Neuronal stem cell (in vitro differentiated cells): ENCODE measurements at regions not wholly inside any gene's neighbourhood (a gene's known extent, or its start where the extent isn't known, plus 50 kb on each side); places are given as distances from the start of the nearest gene placed in this dataset.
A peak's percentile ranks its signal among the peaks of the same experiment; 100 is the strongest.
"Not testable (repeated sequence)": the region's sequence is repeated elsewhere in the genome, so short reads cannot be mapped to it uniquely, and the experiment has no call there.

Source experiments
- DNase-seq: peaks from one replicate; pipeline ENCODE4 v3.0.0-alpha.2; 2013; ENCODE audit warnings: low spot score
- H2AFZ ChIP-seq: one replicate; pipeline ENCODE4 v1.6.1; 2013; ENCODE audit warnings: mild to moderate bottlenecking, low read length, inconsistent platforms
- H2AK5ac ChIP-seq: 2 replicates; pipeline ENCODE4 v1.6.1; 2013; ENCODE audit warnings: low read depth, mild to moderate bottlenecking, inconsistent platforms, low read length, moderate library complexity, mixed read lengths
- H2BK120ac ChIP-seq: 2 replicates; pipeline ENCODE4 v1.6.1; 2013; ENCODE audit warnings: low read depth, mild to moderate bottlenecking, inconsistent platforms, low read length, moderate library complexity, mixed read lengths
- H2BK12ac ChIP-seq: one replicate; pipeline ENCODE4 v1.6.1; 2013; ENCODE audit warnings: low read length, inconsistent platforms
- H2BK15ac ChIP-seq: 2 replicates; pipeline ENCODE4 v1.6.1; 2013; ENCODE audit warnings: mild to moderate bottlenecking, low read length, inconsistent platforms, mixed read lengths
- H2BK5ac ChIP-seq: one replicate; pipeline ENCODE4 v1.6.1; 2013; ENCODE audit warnings: inconsistent platforms, mild to moderate bottlenecking, low read length, moderate library complexity
- H3K14ac ChIP-seq: one replicate; pipeline ENCODE4 v1.6.1; 2013; ENCODE audit warnings: low read length, inconsistent platforms
- H3K18ac ChIP-seq: 2 replicates; pipeline ENCODE4 v1.6.1; 2013; ENCODE audit warnings: low read length, inconsistent platforms
- H3K23ac ChIP-seq: 2 replicates; pipeline ENCODE4 v1.6.1; 2013; ENCODE audit warnings: low read depth, mild to moderate bottlenecking, mixed read lengths, low read length, inconsistent platforms; ENCODE audit not compliant: poor library complexity
- H3K27ac ChIP-seq: replicated peaks from 3 replicates; pipeline ENCODE4 v1.5.1; 2013; ENCODE audit warnings: low read length, inconsistent platforms
- H3K27me3 ChIP-seq, 3 experiments: 2 replicates each; pipeline ENCODE4 v1.6.1; 2013; ENCODE audit warnings: low read length in 3 of 3, mild to moderate bottlenecking in 2 of 3, inconsistent platforms in 1 of 3, low read depth in 1 of 3, mixed read lengths in 1 of 3, moderate library complexity in 1 of 3; ENCODE audit not compliant: control insufficient read depth in 3 of 3, insufficient read depth in 3 of 3
- H3K36me3 ChIP-seq, 2 donors: replicated peaks in 1 of 2; 2 replicates each; pipeline ENCODE4 v1.6.1; 2013; ENCODE audit warnings: low read length in 2 of 2; ENCODE audit not compliant: control insufficient read depth in 2 of 2, insufficient read depth in 2 of 2
- H3K4ac ChIP-seq: 2 replicates; pipeline ENCODE4 v1.6.1; 2013; ENCODE audit warnings: inconsistent platforms, mild to moderate bottlenecking, low read length, moderate library complexity
- H3K4me1 ChIP-seq, 2 donors: 1 replicate in 1 of 2; 2 replicates in 1 of 2; pipeline ENCODE4 v1.6.1; 2013; ENCODE audit warnings: low read length in 2 of 2, low read depth in 1 of 2; ENCODE audit not compliant: control insufficient read depth in 2 of 2, insufficient read depth in 1 of 2
- H3K4me2 ChIP-seq: one replicate; pipeline ENCODE4 v1.6.1; 2013; ENCODE audit warnings: mild to moderate bottlenecking, low read length, inconsistent platforms; ENCODE audit not compliant: insufficient read depth, poor library complexity, severe bottlenecking
- H3K4me3 ChIP-seq, 2 donors: 2 replicates each; pipeline ENCODE4 v1.5.1; 2013; ENCODE audit warnings: low read length in 2 of 2, mild to moderate bottlenecking in 2 of 2, inconsistent platforms in 1 of 2, moderate library complexity in 1 of 2
- H3K79me1 ChIP-seq: one replicate; pipeline ENCODE4 v1.6.1; 2013; ENCODE audit warnings: low read depth, mild to moderate bottlenecking, inconsistent platforms, low read length, moderate library complexity
- H3K9ac ChIP-seq: one replicate; pipeline ENCODE4 v1.6.1; 2013; ENCODE audit warnings: mild to moderate bottlenecking, low read depth, low read length, inconsistent platforms; ENCODE audit not compliant: poor library complexity
- H3K9me3 ChIP-seq, 2 donors: replicated peaks in 1 of 2; 2 replicates each; pipeline versions ENCODE3 to v1.6.1; 2013; ENCODE audit warnings: low read length in 2 of 2, mild to moderate bottlenecking in 2 of 2, inconsistent platforms in 1 of 2, low read depth in 1 of 2, mixed read lengths in 1 of 2, moderate library complexity in 1 of 2; ENCODE audit not compliant: control insufficient read depth in 2 of 2, insufficient read depth in 1 of 2
- H4K8ac ChIP-seq: one replicate; pipeline ENCODE4 v1.6.1; 2013; ENCODE audit warnings: low read depth, mild to moderate bottlenecking, inconsistent platforms, low read length, moderate library complexity
- H4K91ac ChIP-seq: one replicate; pipeline ENCODE4 v1.6.1; 2013; ENCODE audit warnings: low read length, low read depth, mild to moderate bottlenecking, inconsistent platforms; ENCODE audit not compliant: poor library complexity
- WGBS, 2 donors: extraction: QIAGEN DNeasy Blood & Tissue Kit; methylation state at CpG; one replicate each; pipeline ENCODE4 v1.1.7; 2013; ENCODE audit warnings: missing lambda C conversion rate in 2 of 2, mixed read lengths in 1 of 2; ENCODE audit not compliant: insufficient read length in 2 of 2, insufficient replicate concordance in 1 of 2; ENCODE audit errors: extremely low coverage in 2 of 2; 5-methylcytosine and 5-hydroxymethylcytosine counted together

GRCh38 chr5:18798058-18798457, 1163.8 kb downstream of the TAF11L14 start:
- peak overlapping the region; percentile 67 for H2AFZ ChIP-seq
- no peak overlapping the region for H3K4me2 ChIP-seq
- no peak for DNase-seq
- H3K4ac ChIP-seq, result no peak overlapping the region
- H3K36me3 ChIP-seq, result no peaks in the 10 kb centered on the region
- H3K4me1 ChIP-seq, result peaks cover 0 to 2% of the 10 kb centered on the region in 2 donors
- no peak overlapping the region for H3K23ac ChIP-seq
- H3K18ac ChIP-seq, result no peak overlapping the region
- no peak overlapping the region for H3K27ac ChIP-seq
- H3K4me3 ChIP-seq, result no peak overlapping the region
- H3K27me3 ChIP-seq, result no peaks in the 10 kb centered on the region
- no peaks in the 10 kb centered on the region for H3K79me1 ChIP-seq
- H2AK5ac ChIP-seq, result no peak overlapping the region
- H3K14ac ChIP-seq, result no peak overlapping the region
- no CpG with 5 or more reads among the region's 3 CpGs for whole genome bisulfite sequencing, 2 donors
- H4K91ac ChIP-seq, result no peak overlapping the region
- H3K9me3 ChIP-seq, result no peaks in the 10 kb centered on the region
- H2BK15ac ChIP-seq, result no peak overlapping the region
- H2BK12ac ChIP-seq, result no peak overlapping the region
- no peak overlapping the region for H2BK120ac ChIP-seq
- H4K8ac ChIP-seq, result no peak overlapping the region
- no peak overlapping the region for H2BK5ac ChIP-seq
- no peak overlapping the region for H3K9ac ChIP-seq

GRCh38 chr5:18799482-18800128, 1165.3 kb downstream of the TAF11L14 start:
- Histone ChIP-seq H2AFZ (no peak overlapping the region), H2BK15ac (no peak overlapping the region), H3K27me3 (no peaks in the 10 kb centered on the region), H2BK120ac (no peak overlapping the region), H3K4me2 (no peak overlapping the region), H2AK5ac (no peak overlapping the region), H3K4me3 (no peak overlapping the region), H2BK5ac (no peak overlapping the region), H4K91ac (no peak overlapping the region), H2BK12ac (no peak overlapping the region), H4K8ac (no peak overlapping the region), H3K23ac (no peak overlapping the region), H3K79me1 (no peaks in the 10 kb centered on the region), H3K27ac (no peak overlapping the region), H3K36me3 (no peaks in the 10 kb centered on the region), H3K14ac (no peak overlapping the region), H3K9ac (no peak overlapping the region), H3K4me1 (peaks cover 0 to 2% of the 10 kb centered on the region in 2 donors), H3K4ac (no peak overlapping the region), H3K18ac (no peak overlapping the region), H3K9me3 (no peaks in the 10 kb centered on the region)
- DNase-seq, result no peak
- no CpG with 5 or more reads among the region's 6 CpGs for WGBS, 2 donors

GRCh38 chr5:18800293-18801025, 1166.2 kb downstream of the TAF11L14 start:
- no peak overlapping the region for H4K91ac ChIP-seq
- H2AK5ac ChIP-seq, result no peak overlapping the region
- WGBS, 2 donors, result no CpG with 5 or more reads among the region's 19 CpGs
- H3K14ac ChIP-seq, result no peak overlapping the region
- no peak overlapping the region for H3K27ac ChIP-seq
- no peak overlapping the region for H2BK120ac ChIP-seq
- H3K27me3 ChIP-seq, result no peaks in the 10 kb centered on the region
- H3K18ac ChIP-seq, result no peak overlapping the region
- H3K79me1 ChIP-seq, result no peaks in the 10 kb centered on the region
- H3K4me1 ChIP-seq, result peaks cover 0 to 2% of the 10 kb centered on the region in 2 donors
- no peak overlapping the region for H3K9ac ChIP-seq
- H2BK12ac ChIP-seq, result no peak overlapping the region
- no peak overlapping the region for H3K4ac ChIP-seq
- no peak for DNase-seq
- H4K8ac ChIP-seq, result no peak overlapping the region
- no peak overlapping the region for H2BK5ac ChIP-seq
- H3K9me3 ChIP-seq, result no peaks in the 10 kb centered on the region
- H2BK15ac ChIP-seq, result no peak overlapping the region
- no peak overlapping the region for H3K4me2 ChIP-seq
- peak overlapping the region; percentile 40 for H2AFZ ChIP-seq
- H3K4me3 ChIP-seq, result no peak overlapping the region
- no peaks in the 10 kb centered on the region for H3K36me3 ChIP-seq
- H3K23ac ChIP-seq, result no peak overlapping the region

GRCh38 chr5:18801413-18801812, 1167.2 kb downstream of the TAF11L14 start:
- not testable (repeated sequence) for H3K14ac ChIP-seq, H3K27me3 ChIP-seq, H3K36me3 ChIP-seq, H2BK15ac ChIP-seq, H3K23ac ChIP-seq, DNase-seq, H2BK12ac ChIP-seq, H3K4me2 ChIP-seq, H2BK120ac ChIP-seq, H3K4ac ChIP-seq, H2AK5ac ChIP-seq, H4K91ac ChIP-seq, H4K8ac ChIP-seq, H2BK5ac ChIP-seq, H3K79me1 ChIP-seq, H2AFZ ChIP-seq, H3K27ac ChIP-seq, H3K4me3 ChIP-seq, H3K18ac ChIP-seq, H3K4me1 ChIP-seq, H3K9me3 ChIP-seq, H3K9ac ChIP-seq
- WGBS, 2 donors, result no CpG with 5 or more reads among the region's 3 CpGs
